ENCODE measurements at regions not wholly inside any gene's neighbourhood (a gene's known extent, or its start where the extent isn't known, plus 50 kb on each side); places are given as distances from the start of the nearest gene placed in this dataset.

- DNase-seq = no peak
- 75 to 82% methylated on average over 1 of the region's 1 CpG for WGBS, 2 donors
- H3K36me3 ChIP-seq (ENCODE audit: low read depth, missing control alignments) = no peaks in the 10 kb centered on the region
Measured at GRCh38 chr21:14875186-14875585, 189.6 kb downstream of the NRIP1 start.

GRCh38 chr21:14874379-14874778, 190.4 kb downstream of the NRIP1 start:
- no peaks in the 10 kb centered on the region for H3K36me3 ChIP-seq (ENCODE audit: low read depth, missing control alignments)
- no peaks in the 10 kb centered on the region for H3K27me3 ChIP-seq
- DNase-seq = no peak
- no peak overlapping the region for H3K4me3 ChIP-seq
- intact Hi-C loops (cut with DNase I; ENCODE audit: low total_unique reads) = no loop called here
- TF ChIP-seq CTCF (IDR thresholded peaks at IDR 0.05) (no peak), POLR2A (IDR thresholded peaks at IDR 0.05) (no peak)
- peaks cover 7% of the 10 kb centered on the region for H3K4me1 ChIP-seq
- no peak overlapping the region for H3K27ac ChIP-seq
- no peaks in the 10 kb centered on the region for H3K9me3 ChIP-seq

More at GRCh38 chr21:14875186-14875585, 189.6 kb downstream of the NRIP1 start:
- TF ChIP-seq POLR2A (IDR thresholded peaks at IDR 0.05) = no peak
- no peak for TF ChIP-seq CTCF (IDR thresholded peaks at IDR 0.05)
- intact Hi-C loops (cut with DNase I; ENCODE audit: low total_unique reads) = no loop called here
- H3K27me3 ChIP-seq = no peaks in the 10 kb centered on the region
- H3K9me3 ChIP-seq = no peaks in the 10 kb centered on the region
- H3K27ac ChIP-seq = no peak overlapping the region
- H3K4me1 ChIP-seq = peaks cover 7% of the 10 kb centered on the region
- H3K4me3 ChIP-seq = no peak overlapping the region

- no peak for DNase-seq
- Histone ChIP-seq H3K4me3 (no peak overlapping the region), H3K9me3 (no peaks in the 10 kb centered on the region), H3K27ac (no peak overlapping the region), H3K27me3 (no peaks in the 10 kb centered on the region), H3K4me1 (peaks cover 12% of the 10 kb centered on the region), H3K36me3 (ENCODE audit: low read depth, missing control alignments) (no peaks in the 10 kb centered on the region)
- TF ChIP-seq POLR2A (IDR thresholded peaks at IDR 0.05) = no peak
- TF ChIP-seq CTCF (IDR thresholded peaks at IDR 0.05) = no peak
- intact Hi-C loops (cut with DNase I; ENCODE audit: low total_unique reads) = no loop called here
- 94 to 97% methylated on average over 4 of the region's 4 CpGs for WGBS, 2 donors
Measured at GRCh38 chr21:14871861-14872260, 192.9 kb downstream of the NRIP1 start.

GRCh38 chr21:14870853-14871149, 194.0 kb downstream of the NRIP1 start:
- Histone ChIP-seq H3K27me3 (no peaks in the 10 kb centered on the region), H3K9me3 (no peaks in the 10 kb centered on the region), H3K4me3 (no peak overlapping the region), H3K27ac (no peak overlapping the region), H3K36me3 (ENCODE audit: low read depth, missing control alignments) (no peaks in the 10 kb centered on the region), H3K4me1 (peaks cover 12% of the 10 kb centered on the region)
- WGBS, 2 donors = 76 to 93% methylated on average over 2 of the region's 2 CpGs
- DNase-seq = no peak
- TF ChIP-seq POLR2A (IDR thresholded peaks at IDR 0.05) = no peak
- no peak for TF ChIP-seq CTCF (IDR thresholded peaks at IDR 0.05)
- intact Hi-C loops (cut with DNase I; ENCODE audit: low total_unique reads) = no loop called here

- intact Hi-C loops (cut with DNase I; ENCODE audit: low total_unique reads) = no loop called here
- Histone ChIP-seq H3K4me3 (no peak overlapping the region), H3K27me3 (no peaks in the 10 kb centered on the region), H3K4me1 (peaks cover 12% of the 10 kb centered on the region), H3K36me3 (ENCODE audit: low read depth, missing control alignments) (no peaks in the 10 kb centered on the region), H3K27ac (no peak overlapping the region), H3K9me3 (no peaks in the 10 kb centered on the region)
- DNase-seq = no peak
- no peak for TF ChIP-seq CTCF (IDR thresholded peaks at IDR 0.05)
- TF ChIP-seq POLR2A (IDR thresholded peaks at IDR 0.05) = no peak
- WGBS, 2 donors = 81 to 84% methylated on average over 5 of the region's 5 CpGs
Measured at GRCh38 chr21:14869984-14870852, 194.6 kb downstream of the NRIP1 start.
